Neural progenitor cell (in vitro differentiated cells): ENCODE measurements at regions not wholly inside any gene's neighbourhood (a gene's known extent, or its start where the extent isn't known, plus 50 kb on each side); places are given as distances from the start of the nearest gene placed in this dataset.

Source experiments
- DNase-seq: peaks from one replicate; pipeline ENCODE4 v3.0.0-alpha.2; 2016; ENCODE audit warnings: low spot score
- H2AFZ ChIP-seq: fragments of 200-600 bp; sonication (generic); replicated peaks from 2 replicates; pipeline ENCODE4 v1.6.1; 2016; ENCODE audit warnings: antibody characterized with exemption
- H3F3A ChIP-seq: fragments of 200-600 bp; sonication (generic); 2 replicates; pipeline ENCODE4 v1.6.1; 2016; ENCODE audit warnings: antibody characterized with exemption, low read depth
- H3K27ac ChIP-seq: fragments of 200-600 bp; sonication (generic); 2 replicates; pipeline ENCODE4 v1.5.1; 2016; ENCODE audit warnings: mild to moderate bottlenecking
- H3K27me3 ChIP-seq: fragments of 200-600 bp; sonication (generic); 2 replicates; pipeline ENCODE4 v1.6.1; 2016; ENCODE audit warnings: mild to moderate bottlenecking, moderate library complexity
- H3K36me3 ChIP-seq: fragments of 200-600 bp; sonication (generic); 2 replicates; pipeline ENCODE4 v1.5.1; 2016
- H3K4me1 ChIP-seq: fragments of 200-600 bp; sonication (generic); 2 replicates; pipeline ENCODE4 v1.6.1; 2016; ENCODE audit warnings: mixed run types
- H3K4me2 ChIP-seq: fragments of 200-600 bp; sonication (generic); 2 replicates; pipeline ENCODE4 v1.6.1; 2016
- H3K4me3 ChIP-seq: fragments of 200-600 bp; sonication (generic); 2 replicates; pipeline ENCODE4 v1.5.1; 2016
- H3K79me2 ChIP-seq: fragments of 200-600 bp; sonication (generic); 2 replicates; pipeline ENCODE4 v1.6.1; 2016; ENCODE audit warnings: low read depth
- H3K9ac ChIP-seq: fragments of 200-600 bp; sonication (generic); 2 replicates; pipeline ENCODE4 v1.6.1; 2016
- H3K9me3 ChIP-seq: fragments of 200-600 bp; sonication (generic); 2 replicates; pipeline ENCODE4 v1.5.1; 2016; ENCODE audit warnings: low read depth
- H4K20me1 ChIP-seq: fragments of 200-600 bp; sonication (generic); 2 replicates; pipeline ENCODE4 v1.6.1; 2016; ENCODE audit warnings: low read depth
- H3K27ac Mint-ChIP-seq: 3 replicates; pipeline ENCODE4 v1.8.0; 2021; ENCODE audit warnings: mixed read lengths
- H3K27me3 Mint-ChIP-seq: 2 replicates; pipeline ENCODE4 v1.8.0; 2022; ENCODE audit warnings: low read depth, mild to moderate bottlenecking, inconsistent platforms, moderate library complexity, mixed read lengths; ENCODE audit not compliant: insufficient read depth
- H3K36me3 Mint-ChIP-seq: 3 replicates; pipeline ENCODE4 v1.8.0; 2021; ENCODE audit warnings: mixed read lengths
- H3K4me1 Mint-ChIP-seq: 3 replicates; pipeline ENCODE4 v1.8.0; 2021; ENCODE audit warnings: mixed read lengths
- H3K4me3 Mint-ChIP-seq: 3 replicates; pipeline ENCODE4 v1.8.0; 2021; ENCODE audit warnings: mild to moderate bottlenecking, moderate library complexity, mixed read lengths
- H3K9me3 Mint-ChIP-seq: 3 replicates; pipeline ENCODE4 v1.8.0; 2020; ENCODE audit warnings: mixed read lengths
- CTCF ChIP-seq: fragments of 200-600 bp; sonication (generic); IDR thresholded peaks from 2 replicates; pipeline ENCODE4 v1.5.1; 2017; ENCODE audit warnings: antibody characterized with exemption, mild to moderate bottlenecking
- EZH2 ChIP-seq: fragments of 200-600 bp; sonication (generic); IDR thresholded peaks from 2 replicates; pipeline ENCODE4 v1.6.1; 2017; ENCODE audit warnings: antibody characterized with exemption, mild to moderate bottlenecking, moderate library complexity
- EZH2phosphoT487 ChIP-seq: fragments of 200-600 bp; sonication (generic); IDR thresholded peaks from 2 replicates; pipeline ENCODE4 v1.6.1; 2017; ENCODE audit warnings: antibody characterized with exemption

GRCh38 chr10:43884501-43885105, 235.9 kb upstream of the ZNF32 start:
- H3K9ac ChIP-seq: no peak overlapping the region
- no peaks in the 10 kb centered on the region for H3K9me3 ChIP-seq
- H3K4me2 ChIP-seq: no peak overlapping the region
- Mint-ChIP-seq H3K27ac (no peak overlapping the region), H3K4me3 (no peak overlapping the region), H3K27me3 (no peaks in the 10 kb centered on the region), H3K36me3 (no peaks in the 10 kb centered on the region), H3K9me3 (no peaks in the 10 kb centered on the region), H3K4me1 (peaks cover 3% of the 10 kb centered on the region)
- no peak overlapping the region for H2AFZ ChIP-seq
- H3K27me3 ChIP-seq: no peaks in the 10 kb centered on the region
- H3K79me2 ChIP-seq: no peaks in the 10 kb centered on the region
- no peaks in the 10 kb centered on the region for H3K36me3 ChIP-seq
- TF ChIP-seq CTCF: no peak
- no peak for TF ChIP-seq EZH2phosphoT487
- no peak for TF ChIP-seq EZH2
- no peak overlapping the region for H3K4me3 ChIP-seq
- DNase-seq: no peak
- H3K4me1 ChIP-seq: no peaks in the 10 kb centered on the region
- no peaks in the 10 kb centered on the region for H4K20me1 ChIP-seq
- no peak overlapping the region for H3K27ac ChIP-seq
- H3F3A ChIP-seq: no peaks in the 10 kb centered on the region

GRCh38 chr10:43882711-43883110, 234.0 kb upstream of the ZNF32 start:
- no peaks in the 10 kb centered on the region for H3K27me3 Mint-ChIP-seq
- H3K27ac ChIP-seq: no peak overlapping the region
- H3K27ac Mint-ChIP-seq: no peak overlapping the region
- TF ChIP-seq CTCF: no peak
- TF ChIP-seq EZH2phosphoT487: no peak
- TF ChIP-seq EZH2: no peak
- H4K20me1 ChIP-seq: no peaks in the 10 kb centered on the region
- H3K9me3 Mint-ChIP-seq: no peaks in the 10 kb centered on the region
- no peaks in the 10 kb centered on the region for H3K79me2 ChIP-seq
- H3K36me3 Mint-ChIP-seq: no peaks in the 10 kb centered on the region
- H3K4me3 Mint-ChIP-seq: no peak overlapping the region
- no peaks in the 10 kb centered on the region for H3K4me1 ChIP-seq
- H3K4me2 ChIP-seq: no peak overlapping the region
- H3K9ac ChIP-seq: no peak overlapping the region
- no peaks in the 10 kb centered on the region for H3F3A ChIP-seq
- no peak overlapping the region for H3K4me3 ChIP-seq
- H3K36me3 ChIP-seq: no peaks in the 10 kb centered on the region
- no peak overlapping the region for H2AFZ ChIP-seq
- DNase-seq: no peak
- no peaks in the 10 kb centered on the region for H3K9me3 ChIP-seq
- peaks cover 3% of the 10 kb centered on the region for H3K4me1 Mint-ChIP-seq
- H3K27me3 ChIP-seq: no peaks in the 10 kb centered on the region

- H3K79me2 ChIP-seq: no peaks in the 10 kb centered on the region
- no peak for DNase-seq
- H3K4me2 ChIP-seq: no peak overlapping the region
- Mint-ChIP-seq H3K4me1 (peaks cover 3% of the 10 kb centered on the region), H3K27me3 (no peaks in the 10 kb centered on the region), H3K4me3 (no peak overlapping the region), H3K36me3 (no peaks in the 10 kb centered on the region), H3K27ac (no peak overlapping the region), H3K9me3 (no peaks in the 10 kb centered on the region)
- H3K4me1 ChIP-seq: no peaks in the 10 kb centered on the region
- no peak overlapping the region for H3K4me3 ChIP-seq
- H2AFZ ChIP-seq: no peak overlapping the region
- H3F3A ChIP-seq: no peaks in the 10 kb centered on the region
- no peaks in the 10 kb centered on the region for H4K20me1 ChIP-seq
- no peak for TF ChIP-seq CTCF
- TF ChIP-seq EZH2: no peak
- TF ChIP-seq EZH2phosphoT487: no peak
- H3K27ac ChIP-seq: no peak overlapping the region
- H3K9ac ChIP-seq: no peak overlapping the region
- no peaks in the 10 kb centered on the region for H3K27me3 ChIP-seq
- H3K9me3 ChIP-seq: no peaks in the 10 kb centered on the region
- no peaks in the 10 kb centered on the region for H3K36me3 ChIP-seq
Observed at GRCh38 chr10:43881657-43882056, 233.0 kb upstream of the ZNF32 start.
